DND-41 (cell line): ENCODE measurements at regions not wholly inside any gene's neighbourhood (a gene's known extent, or its start where the extent isn't known, plus 50 kb on each side); places are given as distances from the start of the nearest gene placed in this dataset.

Experiments used
- EZH2 ChIP-seq: IDR thresholded peaks from 3 replicates; pipeline ENCODE4 v1.6.1; 2012; ENCODE audit warnings: borderline replicate concordance, low read depth, mild to moderate bottlenecking, moderate library complexity, low read length, inconsistent platforms; ENCODE audit not compliant: severe bottlenecking
- TF ChIP-seq, protein P1 (sequence below): IDR thresholded peaks from 2 replicates; pipeline ENCODE4 v1.5.1; 2012; ENCODE audit warnings: borderline replicate concordance, low read length, moderate library complexity, mild to moderate bottlenecking; ENCODE audit not compliant: poor library complexity, severe bottlenecking; ENCODE audit errors: extremely low read depth

DNA sequence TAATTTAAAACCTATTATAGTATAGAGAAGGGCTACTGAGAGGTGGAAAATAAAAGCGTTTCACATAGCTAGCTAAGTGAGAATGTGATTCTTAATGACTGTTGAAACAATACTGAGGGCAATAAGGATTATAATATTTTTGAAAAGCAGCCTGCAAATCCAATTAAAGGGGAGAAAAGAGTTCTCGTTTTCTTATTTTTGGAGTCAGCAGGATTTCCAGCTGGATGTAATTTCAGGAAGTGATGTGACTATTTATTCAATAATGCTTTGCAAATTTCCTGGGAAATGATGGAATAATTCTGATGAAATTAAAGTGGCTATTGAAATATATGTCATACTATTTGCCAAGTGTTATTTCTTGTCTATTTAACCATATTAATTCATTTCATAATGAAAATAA is 279.1 kb downstream of the AEBP2 start:
- TF ChIP-seq, protein P1, sequence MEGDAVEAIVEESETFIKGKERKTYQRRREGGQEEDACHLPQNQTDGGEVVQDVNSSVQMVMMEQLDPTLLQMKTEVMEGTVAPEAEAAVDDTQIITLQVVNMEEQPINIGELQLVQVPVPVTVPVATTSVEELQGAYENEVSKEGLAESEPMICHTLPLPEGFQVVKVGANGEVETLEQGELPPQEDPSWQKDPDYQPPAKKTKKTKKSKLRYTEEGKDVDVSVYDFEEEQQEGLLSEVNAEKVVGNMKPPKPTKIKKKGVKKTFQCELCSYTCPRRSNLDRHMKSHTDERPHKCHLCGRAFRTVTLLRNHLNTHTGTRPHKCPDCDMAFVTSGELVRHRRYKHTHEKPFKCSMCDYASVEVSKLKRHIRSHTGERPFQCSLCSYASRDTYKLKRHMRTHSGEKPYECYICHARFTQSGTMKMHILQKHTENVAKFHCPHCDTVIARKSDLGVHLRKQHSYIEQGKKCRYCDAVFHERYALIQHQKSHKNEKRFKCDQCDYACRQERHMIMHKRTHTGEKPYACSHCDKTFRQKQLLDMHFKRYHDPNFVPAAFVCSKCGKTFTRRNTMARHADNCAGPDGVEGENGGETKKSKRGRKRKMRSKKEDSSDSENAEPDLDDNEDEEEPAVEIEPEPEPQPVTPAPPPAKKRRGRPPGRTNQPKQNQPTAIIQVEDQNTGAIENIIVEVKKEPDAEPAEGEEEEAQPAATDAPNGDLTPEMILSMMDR = no peak
- no peak for TF ChIP-seq EZH2
